ENCODE measurements at regions not wholly inside any gene's neighbourhood (a gene's known extent, or its start where the extent isn't known, plus 50 kb on each side); places are given as distances from the start of the nearest gene placed in this dataset.

DNA sequence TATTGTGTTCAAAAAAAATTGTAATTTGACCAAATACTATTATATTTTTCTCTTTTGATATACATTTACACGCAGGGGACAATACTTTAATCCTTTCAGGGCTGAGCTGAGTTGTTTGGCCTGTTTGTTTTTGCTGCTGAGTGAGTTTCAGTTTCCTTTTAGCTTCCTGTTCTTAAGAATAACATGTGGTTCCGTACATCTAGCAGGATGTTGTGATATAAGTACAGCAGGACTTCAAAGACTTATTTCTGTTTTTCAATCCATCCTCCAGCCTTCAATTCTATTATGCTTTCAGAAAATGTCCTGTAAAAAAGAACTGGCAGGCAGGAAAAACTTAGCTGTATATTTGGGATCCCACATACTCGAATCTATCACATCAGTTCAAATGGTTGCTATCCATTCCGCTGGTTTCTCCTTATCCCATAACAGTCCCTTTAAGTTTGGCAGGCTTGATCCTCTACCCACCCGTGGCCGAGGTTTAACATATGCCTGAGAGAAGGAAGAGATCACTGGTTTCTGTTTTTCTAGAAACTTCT, 1037.3 kb upstream of the ACO1 start:
- TF ChIP-seq, protein P1, sequence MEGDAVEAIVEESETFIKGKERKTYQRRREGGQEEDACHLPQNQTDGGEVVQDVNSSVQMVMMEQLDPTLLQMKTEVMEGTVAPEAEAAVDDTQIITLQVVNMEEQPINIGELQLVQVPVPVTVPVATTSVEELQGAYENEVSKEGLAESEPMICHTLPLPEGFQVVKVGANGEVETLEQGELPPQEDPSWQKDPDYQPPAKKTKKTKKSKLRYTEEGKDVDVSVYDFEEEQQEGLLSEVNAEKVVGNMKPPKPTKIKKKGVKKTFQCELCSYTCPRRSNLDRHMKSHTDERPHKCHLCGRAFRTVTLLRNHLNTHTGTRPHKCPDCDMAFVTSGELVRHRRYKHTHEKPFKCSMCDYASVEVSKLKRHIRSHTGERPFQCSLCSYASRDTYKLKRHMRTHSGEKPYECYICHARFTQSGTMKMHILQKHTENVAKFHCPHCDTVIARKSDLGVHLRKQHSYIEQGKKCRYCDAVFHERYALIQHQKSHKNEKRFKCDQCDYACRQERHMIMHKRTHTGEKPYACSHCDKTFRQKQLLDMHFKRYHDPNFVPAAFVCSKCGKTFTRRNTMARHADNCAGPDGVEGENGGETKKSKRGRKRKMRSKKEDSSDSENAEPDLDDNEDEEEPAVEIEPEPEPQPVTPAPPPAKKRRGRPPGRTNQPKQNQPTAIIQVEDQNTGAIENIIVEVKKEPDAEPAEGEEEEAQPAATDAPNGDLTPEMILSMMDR (IDR thresholded peaks at IDR 0.05; ENCODE audit: low read depth, low read length), result no peak
- TF ChIP-seq EZH2phosphoT487 (IDR thresholded peaks at IDR 0.05; ENCODE audit: low read depth), result no peak
